GM12865 (cell line): ENCODE measurements at regions not wholly inside any gene's neighbourhood (a gene's known extent, or its start where the extent isn't known, plus 50 kb on each side); places are given as distances from the start of the nearest gene placed in this dataset.
A peak's percentile ranks its signal among the peaks of the same experiment; 100 is the strongest.

Experiments
- DNase-seq: peaks from one replicate; pipeline ENCODE4 v3.0.0; 2010; ENCODE audit warnings: low read depth
- H3K4me3 ChIP-seq: 2 replicates; pipeline ENCODE4 v1.5.1; 2011; ENCODE audit warnings: mild to moderate bottlenecking, low read depth, low read length, control low read depth
- CTCF ChIP-seq: IDR thresholded peaks from 2 replicates; pipeline ENCODE4 v1.5.1; 2011; ENCODE audit warnings: low read length, control low read depth, low read depth, inconsistent platforms; ENCODE audit not compliant: insufficient read depth; ENCODE audit errors: missing control alignments

GRCh38 chr2:52810460-52810859, 957.1 kb upstream of the CHAC2 start:
- peak; percentile 7 for TF ChIP-seq CTCF
- DNase-seq, result peak; percentile 5
- H3K4me3 ChIP-seq, result no peak overlapping the region

- TF ChIP-seq CTCF, result no peak
- DNase-seq, result no peak
- no peak overlapping the region for H3K4me3 ChIP-seq
These were observed 961.6 kb upstream of the CHAC2 start for GRCh38 chr2:52805901-52806410.

GRCh38 chr2:52794581-52794980, 973.0 kb upstream of the CHAC2 start:
- no peak for DNase-seq
- TF ChIP-seq CTCF, result no peak
- H3K4me3 ChIP-seq, result no peak overlapping the region

- H3K4me3 ChIP-seq, result no peak overlapping the region
- no peak for DNase-seq
- no peak for TF ChIP-seq CTCF
These were observed 988.2 kb upstream of the CHAC2 start for GRCh38 chr2:52779446-52779845.

- no peak overlapping the region for H3K4me3 ChIP-seq
- no peak for TF ChIP-seq CTCF
- no peak for DNase-seq
These were observed 991.0 kb upstream of the CHAC2 start for GRCh38 chr2:52776571-52776970.

- DNase-seq, result no peak
- TF ChIP-seq CTCF, result no peak
- no peak overlapping the region for H3K4me3 ChIP-seq
These were observed 991.9 kb upstream of the CHAC2 start for GRCh38 chr2:52775674-52776073.

GRCh38 chr2:52765735-52766134, 1001.9 kb upstream of the CHAC2 start:
- H3K4me3 ChIP-seq, result no peak overlapping the region
- no peak for DNase-seq
- TF ChIP-seq CTCF, result no peak
